ENCODE measurements at regions not wholly inside any gene's neighbourhood (a gene's known extent, or its start where the extent isn't known, plus 50 kb on each side); places are given as distances from the start of the nearest gene placed in this dataset.
"Not testable (repeated sequence)": the region's sequence is repeated elsewhere in the genome, so short reads cannot be mapped to it uniquely, and the experiment has no call there.

DNA sequence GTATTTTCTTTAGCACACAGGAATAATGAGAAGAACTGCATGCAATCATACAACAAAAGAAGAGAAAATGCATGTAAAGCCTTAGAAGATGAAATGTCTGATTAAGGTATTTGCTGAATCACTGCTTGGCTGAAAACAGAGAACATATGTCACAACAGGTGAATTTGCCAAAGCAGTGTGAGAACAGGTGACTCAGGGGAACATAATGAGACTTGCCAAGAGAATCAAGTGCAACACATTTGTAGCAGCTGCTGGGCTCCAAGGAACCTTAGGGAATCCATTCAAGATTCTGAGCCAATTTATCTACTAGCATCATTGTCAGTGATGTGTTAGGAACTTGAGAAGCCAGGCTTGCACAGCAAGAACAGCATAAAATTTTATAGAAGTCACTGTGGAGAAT lies 273.1 kb downstream of the PCDH20 start:
- no peak for DNase-seq (ENCODE audit: low read depth, low spot score)

DNA sequence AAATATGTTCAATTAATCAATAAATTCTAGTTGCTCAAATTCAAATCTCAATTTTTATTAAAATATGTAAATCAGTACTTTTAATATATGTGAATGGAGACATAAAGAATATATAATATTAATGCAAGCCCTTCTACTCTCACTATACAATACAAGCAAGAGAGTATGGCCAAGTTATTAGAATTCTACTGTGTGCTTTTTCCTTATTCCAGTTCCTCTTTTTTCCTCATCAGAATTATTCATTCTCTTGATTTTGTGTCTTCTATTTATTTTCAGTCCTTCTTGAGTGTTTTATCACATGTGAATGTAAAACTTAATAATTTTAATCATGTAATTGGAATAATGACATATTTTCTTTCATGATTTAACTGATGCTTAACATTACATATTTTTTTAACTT lies 276.8 kb downstream of the PCDH20 start:
- DNase-seq (ENCODE audit: low read depth, low spot score): no peak

DNA sequence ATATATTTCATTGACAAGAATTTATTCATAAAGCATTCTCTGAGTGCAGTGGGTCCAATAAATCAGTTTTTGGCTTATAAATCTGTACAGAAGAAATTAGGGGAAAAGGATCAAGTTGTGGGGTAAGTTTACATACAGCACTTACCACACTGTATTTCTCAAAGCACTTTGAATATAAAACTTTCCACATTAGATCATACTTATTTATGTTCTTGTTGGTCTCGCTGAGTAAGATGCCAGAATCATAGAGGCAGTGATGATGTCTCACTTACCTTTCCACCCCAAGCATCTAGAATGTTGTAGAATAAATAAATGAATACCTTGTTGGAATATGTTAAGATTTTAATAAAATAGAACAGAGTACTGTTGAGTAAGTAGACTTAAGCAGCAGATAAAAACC lies 279.1 kb downstream of the PCDH20 start:
- no peak for DNase-seq (ENCODE audit: low read depth, low spot score)

DNA sequence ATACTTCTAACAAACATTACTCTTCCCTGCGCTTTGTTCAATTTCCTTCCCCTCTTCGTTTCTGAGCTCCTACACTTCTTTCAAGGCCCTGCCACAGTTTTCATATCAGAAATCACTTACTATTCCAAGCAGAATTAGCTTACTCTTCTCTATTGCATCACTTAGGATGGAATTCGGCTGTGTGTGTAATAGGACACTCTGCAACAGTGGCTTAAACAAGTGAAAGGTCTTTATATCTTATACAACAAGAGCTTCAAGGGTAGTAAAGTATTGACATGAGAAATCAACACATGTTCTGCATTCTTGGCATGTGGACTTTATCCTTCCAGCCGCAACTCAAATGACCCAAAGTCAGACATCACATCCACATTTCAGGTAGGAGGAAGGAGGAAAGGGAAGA lies 279.6 kb downstream of the PCDH20 start:
- no peak for DNase-seq (ENCODE audit: low read depth, low spot score)

DNA sequence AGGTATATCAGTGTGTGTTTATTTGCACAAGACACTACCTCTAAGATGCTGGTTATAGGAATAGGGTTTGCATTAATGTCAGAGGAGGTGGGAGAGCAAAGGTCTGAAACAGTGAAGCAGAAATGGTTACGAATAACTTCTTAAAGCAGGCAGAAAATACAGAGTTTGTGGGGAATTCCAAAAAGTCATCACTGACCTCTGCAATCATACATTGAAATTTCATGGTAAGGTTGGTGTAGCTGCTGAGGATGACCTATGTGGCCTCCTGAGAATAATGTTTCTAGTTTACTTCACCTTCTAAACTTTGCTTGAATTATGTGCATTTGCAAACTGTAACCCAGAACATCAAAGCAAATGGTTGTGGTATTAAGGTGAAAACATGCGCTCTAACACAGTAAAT lies 280.1 kb downstream of the PCDH20 start:
- no peak for DNase-seq (ENCODE audit: low read depth, low spot score)

DNA sequence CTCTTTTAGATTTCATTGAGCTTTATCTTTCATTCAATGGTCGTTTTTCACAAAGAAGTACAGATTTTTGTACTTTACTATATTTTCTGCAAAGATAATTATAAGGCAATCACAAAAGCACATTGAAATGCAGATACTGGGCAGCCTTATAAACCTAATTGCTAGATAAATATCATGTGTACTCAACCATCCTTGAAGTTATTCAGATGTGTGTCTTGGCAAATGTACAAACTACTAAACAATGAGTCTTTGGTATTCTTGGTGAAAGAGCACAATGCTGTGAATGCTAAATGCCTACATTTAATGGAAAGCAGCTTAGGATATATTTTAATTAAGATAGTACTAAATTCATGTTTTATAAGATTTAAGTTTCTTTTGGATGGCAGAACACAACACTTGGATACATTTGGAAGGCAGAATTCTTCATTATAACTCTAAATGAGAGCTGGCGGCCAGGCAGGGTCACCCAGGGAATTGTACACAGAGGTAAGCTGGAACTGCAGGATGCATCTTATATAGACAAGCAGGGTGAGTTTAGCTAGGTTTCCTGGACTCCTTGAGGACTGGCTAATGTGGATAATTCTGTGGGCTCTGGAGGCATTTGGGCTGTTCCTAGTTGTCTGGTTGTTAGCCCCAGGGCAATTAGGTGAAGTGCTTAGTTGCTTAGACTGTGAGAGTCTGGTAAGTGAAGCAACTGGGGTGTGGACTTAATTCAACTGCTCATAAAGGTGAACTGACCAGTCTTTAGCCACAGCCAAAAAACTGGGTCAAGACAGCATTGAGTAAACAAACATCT lies 286.6 kb downstream of the PCDH20 start:
- no peak for DNase-seq (ENCODE audit: low read depth, low spot score)

DNA sequence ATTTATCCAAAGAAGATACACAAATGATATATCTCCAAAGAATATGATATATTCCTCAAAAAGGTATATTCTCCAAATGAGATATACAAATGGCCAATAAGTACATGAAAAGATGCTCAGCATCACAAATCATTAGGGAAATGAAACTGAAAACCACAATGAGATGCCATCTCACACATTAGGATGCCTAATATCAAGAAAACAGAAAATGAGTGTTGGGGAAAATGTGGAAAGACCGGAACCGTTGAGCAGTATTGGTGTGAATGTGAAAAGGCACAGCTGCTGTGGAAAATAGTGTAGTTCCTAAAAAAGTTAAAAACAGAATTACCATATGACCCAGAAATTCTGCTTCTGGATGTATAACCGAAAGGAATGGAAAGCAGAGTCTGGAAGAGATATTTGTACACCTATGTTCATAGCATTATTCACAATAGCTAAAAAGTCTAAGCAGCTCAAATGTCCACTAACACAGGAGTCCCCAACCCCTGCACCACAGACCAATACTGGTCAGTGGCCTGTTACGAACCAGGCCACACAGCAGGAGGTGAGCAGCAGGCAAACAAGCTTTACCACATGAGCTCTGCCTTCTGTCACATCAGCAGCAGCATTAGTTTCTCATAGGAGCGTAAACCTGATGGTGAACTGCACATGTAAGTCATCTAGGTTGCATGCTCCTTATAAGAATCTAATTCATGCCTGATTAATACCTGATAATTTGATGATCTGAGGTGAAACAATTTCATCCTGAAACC lies 291.9 kb downstream of the PCDH20 start:
- no peak for DNase-seq (ENCODE audit: low read depth, low spot score)

DNA sequence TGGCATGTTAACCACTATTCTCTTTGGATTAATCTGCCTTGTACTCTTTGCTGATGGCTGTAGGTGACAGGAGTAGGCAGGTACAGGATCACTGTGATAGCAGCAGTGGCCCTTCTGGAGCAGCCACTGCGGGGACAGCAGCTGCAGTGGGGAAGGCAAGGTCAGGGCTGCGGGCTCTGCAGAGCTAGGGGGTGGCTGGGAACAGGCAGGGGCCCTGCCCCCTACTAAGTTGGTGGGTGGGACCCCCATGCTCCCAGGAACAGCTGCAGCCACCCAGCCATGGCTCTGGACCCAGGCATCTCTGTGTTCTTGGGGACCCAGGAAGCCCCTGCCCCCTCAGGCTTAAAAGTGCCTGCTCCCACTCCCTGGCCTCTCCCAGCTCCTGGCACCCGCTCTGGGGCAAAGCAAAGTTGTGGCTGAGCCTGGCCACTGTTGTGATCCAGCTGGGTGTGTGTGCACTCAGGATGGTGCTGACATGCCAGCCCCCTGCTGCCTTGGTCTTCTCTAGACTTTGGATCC lies 302.4 kb downstream of the PCDH20 start:
- DNase-seq (ENCODE audit: low read depth, low spot score): no peak

DNA sequence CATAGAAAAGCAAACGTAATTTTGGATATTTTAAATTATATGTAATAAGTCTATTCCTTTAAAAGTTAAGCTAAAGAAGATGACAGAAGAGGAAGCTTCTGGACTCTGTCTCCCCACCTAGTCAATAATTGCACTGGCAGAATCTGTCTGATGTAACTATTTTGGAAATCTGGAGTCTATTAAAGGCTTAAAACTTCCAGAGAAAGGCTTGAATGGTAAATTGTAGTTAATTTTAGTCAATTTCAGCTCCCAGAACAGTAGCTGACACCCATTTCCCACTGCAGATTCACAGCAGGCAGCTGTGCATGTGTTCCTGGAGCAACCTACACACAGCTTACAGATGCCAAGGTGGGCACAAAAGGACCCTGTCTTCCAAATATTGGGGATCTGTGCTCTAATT lies 304.1 kb downstream of the PCDH20 start:
- DNase-seq (ENCODE audit: low read depth, low spot score): no peak

DNA sequence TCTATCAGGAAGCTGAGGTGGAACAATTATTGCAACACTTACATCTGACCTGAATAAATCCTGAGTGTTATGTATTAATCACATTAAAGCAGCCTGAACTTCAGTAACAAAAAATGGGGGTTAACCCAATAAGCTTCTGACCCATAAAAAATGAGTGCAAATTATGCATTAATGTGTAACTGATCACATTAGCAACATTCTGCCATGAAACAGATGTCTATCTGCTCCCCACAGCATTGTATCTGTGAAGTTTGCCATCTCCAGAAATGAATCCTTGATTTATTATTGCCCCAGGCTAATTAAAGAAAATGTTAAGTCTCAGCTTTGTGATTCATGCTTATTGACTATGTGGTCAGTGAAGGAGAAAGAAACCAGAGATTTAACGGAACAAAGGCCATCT lies 304.9 kb downstream of the PCDH20 start:
- no peak for DNase-seq (ENCODE audit: low read depth, low spot score)

DNA sequence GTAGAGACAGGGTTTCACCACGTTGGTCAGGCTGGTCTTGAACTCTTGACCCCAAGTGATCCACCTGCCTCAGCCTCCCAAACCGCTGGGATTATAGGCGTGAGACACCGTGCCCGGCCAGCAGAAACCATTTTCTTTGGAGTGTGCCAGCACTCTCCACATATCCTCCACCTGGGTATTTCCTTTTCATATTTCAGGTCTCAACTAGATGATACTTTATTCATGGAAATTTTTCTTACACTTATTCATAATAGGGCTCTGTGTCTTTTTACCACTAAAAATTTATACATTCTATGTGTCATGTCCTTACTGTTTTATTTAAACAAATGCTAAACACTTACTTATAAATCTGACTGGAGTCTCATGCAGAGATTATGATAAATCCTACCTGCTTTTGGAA lies 305.9 kb downstream of the PCDH20 start:
- no peak for DNase-seq (ENCODE audit: low read depth, low spot score)

DNA sequence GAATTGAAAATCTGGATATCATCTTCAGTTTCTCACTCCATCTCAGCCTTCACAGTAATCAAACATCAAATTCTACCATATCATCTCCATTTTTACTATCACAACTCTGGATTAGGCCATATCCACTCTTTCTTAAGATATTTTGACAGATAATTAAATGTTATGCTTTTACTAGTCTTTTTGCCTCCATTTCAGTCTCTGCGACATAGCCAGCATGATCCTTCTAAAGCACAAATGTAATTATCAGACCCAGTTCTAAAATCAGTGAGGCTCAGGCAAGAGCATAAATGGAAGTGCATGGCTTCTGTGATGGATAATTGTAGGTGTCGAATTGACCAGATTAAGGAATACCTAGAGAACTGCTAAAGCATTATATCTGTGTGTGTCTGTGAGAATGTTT lies 307.7 kb downstream of the PCDH20 start:
- no peak for DNase-seq (ENCODE audit: low read depth, low spot score)

DNA sequence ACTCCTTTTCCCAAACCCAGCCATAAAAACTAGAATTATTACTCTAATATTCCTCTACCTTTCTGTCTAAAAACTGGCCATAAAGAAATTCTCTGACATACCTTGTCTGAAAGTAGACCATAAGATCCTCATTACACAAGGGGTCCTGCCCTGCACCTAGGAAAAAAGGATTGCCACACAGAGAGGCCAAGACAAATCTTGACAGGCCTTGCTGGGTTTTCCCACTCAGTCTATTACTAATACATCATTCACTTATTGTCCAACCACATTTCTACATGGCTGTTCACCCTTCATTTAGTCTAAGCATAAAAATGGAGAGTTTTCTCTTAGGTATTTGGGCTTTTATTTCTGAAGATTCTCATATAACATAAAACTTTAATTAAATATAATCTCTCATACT lies 319.8 kb downstream of the PCDH20 start:
- DNase-seq (ENCODE audit: low read depth, low spot score): no peak

DNA sequence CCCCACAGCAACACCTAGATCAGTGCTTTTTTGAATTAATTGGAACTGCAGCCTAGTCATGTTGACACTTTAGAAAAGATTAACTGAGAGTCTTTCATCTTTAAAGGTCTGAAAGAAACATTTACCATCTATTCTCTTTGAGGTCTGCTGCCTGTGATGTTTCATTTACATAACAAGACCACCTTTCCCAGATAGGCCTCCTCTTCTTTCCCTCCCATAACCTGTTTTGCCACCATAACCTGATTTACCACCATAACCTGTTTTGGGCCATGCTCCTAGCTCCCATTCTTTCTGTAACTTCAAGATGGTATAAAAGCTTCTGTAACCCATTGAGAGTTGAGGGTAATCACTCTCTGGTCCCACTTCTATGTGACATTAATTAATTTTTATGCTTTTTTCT lies 320.8 kb downstream of the PCDH20 start:
- DNase-seq (ENCODE audit: low read depth, low spot score): no peak

DNA sequence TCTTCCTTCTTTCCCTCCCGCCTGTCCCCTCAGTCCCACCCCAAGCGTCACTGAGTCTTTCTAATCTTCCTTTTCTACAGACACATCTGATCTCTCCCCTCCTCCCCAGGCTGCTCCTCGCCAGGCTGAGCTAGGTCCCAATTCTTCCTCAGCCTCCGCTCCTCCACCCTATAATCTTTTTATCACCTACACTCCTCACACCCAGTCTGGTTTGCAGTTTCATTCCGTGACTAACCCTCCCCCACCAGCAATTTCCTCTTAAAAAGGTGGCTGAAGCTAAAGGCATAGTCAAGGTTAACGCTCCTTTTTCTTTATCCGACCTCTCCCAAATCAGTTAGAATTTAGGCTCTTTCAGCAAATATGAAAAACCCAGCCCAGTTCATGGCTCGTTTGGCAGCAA lies 325.8 kb downstream of the PCDH20 start:
- DNase-seq (ENCODE audit: low read depth, low spot score): not testable (repeated sequence)

DNA sequence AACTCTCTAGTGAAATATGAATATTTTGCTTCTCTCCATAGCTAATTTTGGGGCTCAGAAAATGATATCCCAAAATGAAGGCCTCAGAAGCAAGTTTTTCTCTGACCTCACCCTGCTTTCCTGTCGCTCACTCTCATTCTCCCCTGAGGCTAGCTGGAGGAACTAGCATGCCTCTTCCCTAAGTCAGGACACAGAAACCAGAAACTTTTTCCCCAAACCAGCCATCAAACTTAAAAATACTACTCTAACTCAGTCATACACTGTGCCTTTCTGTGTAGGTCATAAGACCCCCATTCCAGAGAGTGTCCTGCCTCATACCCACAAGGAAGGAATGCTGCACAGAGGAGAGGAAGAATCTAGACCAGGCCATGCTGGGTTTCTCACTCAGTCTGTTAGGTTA lies 329.6 kb downstream of the PCDH20 start:
- DNase-seq (ENCODE audit: low read depth, low spot score): no peak

DNA sequence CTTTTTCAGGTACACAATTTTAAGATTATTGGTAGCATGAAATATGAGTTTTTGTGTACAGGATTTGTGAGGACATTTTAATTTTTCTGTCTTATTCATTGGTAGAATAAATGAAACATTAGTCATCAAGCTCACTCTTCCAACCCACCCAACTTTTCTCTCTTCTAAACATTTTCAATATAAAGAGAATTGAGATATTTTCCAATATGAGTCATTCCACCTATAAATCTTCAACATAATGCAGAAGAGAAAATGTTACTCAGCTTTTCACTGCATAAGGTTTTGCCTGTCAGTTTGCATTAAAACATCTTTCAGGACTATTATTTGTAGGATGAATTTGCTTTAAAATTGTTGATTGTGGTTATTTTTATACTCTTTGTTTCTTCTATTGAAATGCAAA lies 330.7 kb downstream of the PCDH20 start:
- DNase-seq (ENCODE audit: low read depth, low spot score): no peak

DNA sequence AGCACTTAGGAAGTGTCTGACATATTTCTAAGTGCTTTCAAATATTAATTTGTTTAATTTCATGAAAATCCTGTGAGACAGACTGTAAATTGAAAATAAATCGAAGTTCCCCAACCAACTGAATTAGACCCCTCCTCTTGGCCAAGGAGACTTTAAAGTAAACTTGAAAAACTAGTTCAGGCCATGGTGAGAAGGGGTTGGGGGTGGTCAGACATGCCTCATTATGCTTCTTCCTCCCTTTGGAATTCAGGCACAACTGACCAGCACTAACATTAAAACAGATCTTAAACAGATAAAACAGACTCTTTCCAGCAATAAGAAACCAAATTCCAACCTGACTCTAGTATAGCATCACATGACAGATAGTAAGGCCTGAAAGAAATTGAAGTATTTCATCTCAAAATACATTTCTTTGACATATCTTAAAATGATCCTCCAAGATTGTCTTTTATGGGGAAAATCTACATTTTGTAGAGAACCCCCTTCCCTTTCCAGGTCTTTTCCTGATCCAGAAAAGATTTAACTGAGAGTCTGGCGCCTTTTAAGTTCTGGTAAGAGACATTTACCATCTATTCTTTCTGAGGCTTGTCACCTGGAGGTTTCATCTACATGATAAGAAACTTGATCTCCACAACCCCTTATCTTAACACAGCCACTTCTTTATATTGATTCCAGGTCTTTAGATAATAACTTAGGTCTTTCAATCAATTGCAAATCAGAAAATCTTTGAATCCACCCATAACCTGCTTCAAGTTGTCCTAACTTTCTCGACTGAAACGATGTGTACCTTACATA lies 336.5 kb downstream of the PCDH20 start:
- no peak for DNase-seq (ENCODE audit: low read depth, low spot score)

DNA sequence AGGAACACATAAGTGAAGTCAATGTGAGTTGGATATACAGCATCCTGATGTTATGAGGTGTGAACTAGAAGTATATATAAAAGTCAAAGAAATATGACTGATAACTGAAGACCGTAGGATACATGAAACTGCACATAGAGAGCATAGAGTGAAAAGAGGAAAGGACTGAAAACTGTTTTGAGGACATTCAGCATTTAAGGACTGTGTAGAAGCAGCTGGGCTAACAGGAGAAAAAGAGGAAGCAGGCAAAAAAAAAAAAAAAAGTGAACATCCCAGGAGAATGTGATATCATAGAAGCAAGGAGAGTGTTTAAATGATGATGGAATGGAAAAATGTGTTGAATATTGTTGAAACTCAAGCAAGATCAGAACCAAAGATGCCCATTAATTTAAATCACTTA lies 363.5 kb downstream of the PCDH20 start:
- no peak for DNase-seq (ENCODE audit: low read depth, low spot score)

DNA sequence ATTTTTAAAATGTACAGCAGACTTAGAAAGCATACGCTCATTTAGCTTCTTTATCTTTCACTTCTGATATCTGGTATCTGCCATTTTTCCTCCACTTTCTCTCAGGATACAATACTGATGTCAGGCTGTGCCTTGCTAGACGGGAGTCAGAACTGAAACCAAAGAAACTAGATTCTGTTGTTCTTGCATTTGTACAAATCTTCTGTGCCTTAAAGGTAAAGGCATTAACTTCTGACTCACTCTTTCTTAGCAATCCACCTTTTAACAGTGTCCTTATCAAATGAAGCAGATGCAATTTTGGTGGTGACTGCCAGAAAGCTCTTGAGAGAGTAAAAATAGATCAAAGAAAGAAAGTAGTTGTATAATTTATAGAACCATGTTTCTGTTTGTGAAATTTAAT lies 370.4 kb downstream of the PCDH20 start:
- DNase-seq (ENCODE audit: low read depth, low spot score): no peak

DNA sequence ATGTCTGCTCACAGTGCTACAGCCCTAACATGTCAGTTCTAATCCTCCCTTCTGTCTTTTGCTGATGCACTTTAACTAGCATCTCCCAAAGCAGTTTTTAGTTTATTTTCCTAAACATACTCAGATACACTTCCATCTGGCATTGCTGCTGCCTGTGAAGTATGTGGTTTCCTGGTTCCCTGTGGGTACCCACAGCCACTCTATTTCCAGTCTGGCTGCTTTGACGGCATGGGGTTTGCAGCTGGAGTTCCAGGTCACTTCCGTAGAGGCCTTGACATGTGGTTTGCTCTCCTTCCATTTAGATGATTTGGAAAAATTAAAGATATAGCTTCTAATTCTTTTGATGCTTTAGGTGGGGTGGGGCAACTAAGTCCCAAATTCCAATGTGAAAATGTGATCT lies 375.5 kb downstream of the PCDH20 start:
- DNase-seq (ENCODE audit: low read depth, low spot score): no peak

DNA sequence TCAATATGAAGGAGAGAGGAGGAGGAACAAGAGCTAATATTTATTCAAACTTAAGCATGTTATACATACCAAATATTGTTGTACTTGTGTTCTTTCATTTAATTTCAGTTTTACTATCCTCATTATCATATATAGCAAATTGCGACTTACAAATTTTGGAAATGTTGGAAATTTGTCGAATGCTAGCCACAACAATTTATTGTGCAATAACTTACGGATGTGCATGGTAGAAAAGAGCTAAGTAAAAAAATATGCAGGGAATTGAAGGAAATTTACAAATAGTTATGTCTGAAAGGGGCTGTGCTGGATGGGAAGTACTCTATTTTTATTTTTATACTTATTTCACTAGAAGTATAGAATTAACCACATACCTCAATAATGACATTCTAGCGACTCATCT lies 376.3 kb downstream of the PCDH20 start:
- no peak for DNase-seq (ENCODE audit: low read depth, low spot score)

All from pulmonary artery endothelial cell (primary cell).